HL-60 (cell line): ENCODE measurements at regions not wholly inside any gene's neighbourhood (a gene's known extent, or its start where the extent isn't known, plus 50 kb on each side); places are given as distances from the start of the nearest gene placed in this dataset.

ENCODE experiments used
- DNase-seq, 2 experiments: peaks; one replicate each; pipeline ENCODE4 v3.0.0-alpha.2; 2010 to 2020; ENCODE audit warnings: low read depth in 1 of 2, low spot score in 1 of 2
- H3K27ac ChIP-seq: fragments of 250-450 bp; sonication (Bioruptor Pico); replicated peaks from 2 replicates; pipeline ENCODE4 v1.5.1; 2020; ENCODE audit warnings: mild to moderate bottlenecking, moderate library complexity
- H3K27me3 ChIP-seq: fragments of 250-450 bp; sonication (Bioruptor Pico); 2 replicates; pipeline ENCODE4 v1.5.1; 2021; ENCODE audit warnings: mild to moderate bottlenecking, moderate library complexity; ENCODE audit not compliant: insufficient read depth, poor library complexity, severe bottlenecking
- H3K4me3 ChIP-seq: replicated peaks from 2 replicates; pipeline ENCODE4 v1.5.1; 2011; ENCODE audit warnings: mild to moderate bottlenecking, control low read depth, low read length; ENCODE audit not compliant: insufficient read depth
- GABPA ChIP-seq: IDR thresholded peaks from 2 replicates; pipeline ENCODE4 v1.6.1; 2012; ENCODE audit warnings: low read depth
- POLR2AphosphoS5 ChIP-seq: IDR thresholded peaks from 2 replicates; pipeline ENCODE4 v1.6.1; 2012; ENCODE audit warnings: low read depth
- SPI1 ChIP-seq: IDR thresholded peaks from 2 replicates; pipeline ENCODE4 v1.6.1; 2012; ENCODE audit warnings: low read depth, mild to moderate bottlenecking, borderline replicate concordance
- TF ChIP-seq, protein P1 (sequence below): IDR thresholded peaks from 2 replicates; pipeline ENCODE4 v1.6.1; 2012; ENCODE audit warnings: low read depth; ENCODE audit not compliant: insufficient replicate concordance
- TF ChIP-seq, protein P2 (sequence below): IDR thresholded peaks from one replicate; pipeline ENCODE4 v1.5.1; 2011; ENCODE audit warnings: low read length, control low read depth, inconsistent platforms; ENCODE audit not compliant: insufficient read depth

GRCh38 chr18:39966275-39966674 lies 1988.8 kb upstream of the PIK3C3 start:
- TF ChIP-seq POLR2AphosphoS5 (no peak), SPI1 (peak; percentile 61; the same call in 1 of the 2 replicates), GABPA (no peak)
- TF ChIP-seq, protein P1, sequence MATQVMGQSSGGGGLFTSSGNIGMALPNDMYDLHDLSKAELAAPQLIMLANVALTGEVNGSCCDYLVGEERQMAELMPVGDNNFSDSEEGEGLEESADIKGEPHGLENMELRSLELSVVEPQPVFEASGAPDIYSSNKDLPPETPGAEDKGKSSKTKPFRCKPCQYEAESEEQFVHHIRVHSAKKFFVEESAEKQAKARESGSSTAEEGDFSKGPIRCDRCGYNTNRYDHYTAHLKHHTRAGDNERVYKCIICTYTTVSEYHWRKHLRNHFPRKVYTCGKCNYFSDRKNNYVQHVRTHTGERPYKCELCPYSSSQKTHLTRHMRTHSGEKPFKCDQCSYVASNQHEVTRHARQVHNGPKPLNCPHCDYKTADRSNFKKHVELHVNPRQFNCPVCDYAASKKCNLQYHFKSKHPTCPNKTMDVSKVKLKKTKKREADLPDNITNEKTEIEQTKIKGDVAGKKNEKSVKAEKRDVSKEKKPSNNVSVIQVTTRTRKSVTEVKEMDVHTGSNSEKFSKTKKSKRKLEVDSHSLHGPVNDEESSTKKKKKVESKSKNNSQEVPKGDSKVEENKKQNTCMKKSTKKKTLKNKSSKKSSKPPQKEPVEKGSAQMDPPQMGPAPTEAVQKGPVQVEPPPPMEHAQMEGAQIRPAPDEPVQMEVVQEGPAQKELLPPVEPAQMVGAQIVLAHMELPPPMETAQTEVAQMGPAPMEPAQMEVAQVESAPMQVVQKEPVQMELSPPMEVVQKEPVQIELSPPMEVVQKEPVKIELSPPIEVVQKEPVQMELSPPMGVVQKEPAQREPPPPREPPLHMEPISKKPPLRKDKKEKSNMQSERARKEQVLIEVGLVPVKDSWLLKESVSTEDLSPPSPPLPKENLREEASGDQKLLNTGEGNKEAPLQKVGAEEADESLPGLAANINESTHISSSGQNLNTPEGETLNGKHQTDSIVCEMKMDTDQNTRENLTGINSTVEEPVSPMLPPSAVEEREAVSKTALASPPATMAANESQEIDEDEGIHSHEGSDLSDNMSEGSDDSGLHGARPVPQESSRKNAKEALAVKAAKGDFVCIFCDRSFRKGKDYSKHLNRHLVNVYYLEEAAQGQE, result no peak
- TF ChIP-seq, protein P2, sequence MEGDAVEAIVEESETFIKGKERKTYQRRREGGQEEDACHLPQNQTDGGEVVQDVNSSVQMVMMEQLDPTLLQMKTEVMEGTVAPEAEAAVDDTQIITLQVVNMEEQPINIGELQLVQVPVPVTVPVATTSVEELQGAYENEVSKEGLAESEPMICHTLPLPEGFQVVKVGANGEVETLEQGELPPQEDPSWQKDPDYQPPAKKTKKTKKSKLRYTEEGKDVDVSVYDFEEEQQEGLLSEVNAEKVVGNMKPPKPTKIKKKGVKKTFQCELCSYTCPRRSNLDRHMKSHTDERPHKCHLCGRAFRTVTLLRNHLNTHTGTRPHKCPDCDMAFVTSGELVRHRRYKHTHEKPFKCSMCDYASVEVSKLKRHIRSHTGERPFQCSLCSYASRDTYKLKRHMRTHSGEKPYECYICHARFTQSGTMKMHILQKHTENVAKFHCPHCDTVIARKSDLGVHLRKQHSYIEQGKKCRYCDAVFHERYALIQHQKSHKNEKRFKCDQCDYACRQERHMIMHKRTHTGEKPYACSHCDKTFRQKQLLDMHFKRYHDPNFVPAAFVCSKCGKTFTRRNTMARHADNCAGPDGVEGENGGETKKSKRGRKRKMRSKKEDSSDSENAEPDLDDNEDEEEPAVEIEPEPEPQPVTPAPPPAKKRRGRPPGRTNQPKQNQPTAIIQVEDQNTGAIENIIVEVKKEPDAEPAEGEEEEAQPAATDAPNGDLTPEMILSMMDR, result peak; percentile 5
- DNase-seq, result no peak
- Histone ChIP-seq H3K4me3 (no peak overlapping the region), H3K27ac (no peak overlapping the region), H3K27me3 (no peaks in the 10 kb centered on the region)

- no peak for DNase-seq
- Histone ChIP-seq H3K4me3 (no peak overlapping the region), H3K27me3 (no peaks in the 10 kb centered on the region), H3K27ac (no peak overlapping the region)
- TF ChIP-seq SPI1 (no peak), GABPA (no peak), POLR2AphosphoS5 (no peak)
- TF ChIP-seq, protein P1, result no peak
- TF ChIP-seq, protein P2, result no peak
These were observed 1992.5 kb upstream of the PIK3C3 start for GRCh38 chr18:39962546-39962945.

GRCh38 chr18:39960550-39960949 lies 1994.5 kb upstream of the PIK3C3 start:
- TF ChIP-seq, protein P2, result no peak
- no peak overlapping the region for H3K4me3 ChIP-seq
- no peaks in the 10 kb centered on the region for H3K27me3 ChIP-seq
- H3K27ac ChIP-seq, result no peak overlapping the region
- DNase-seq, result no peak

GRCh38 chr18:39959839-39960238 lies 1995.2 kb upstream of the PIK3C3 start:
- Histone ChIP-seq H3K27me3 (no peaks in the 10 kb centered on the region), H3K27ac (no peak overlapping the region), H3K4me3 (no peak overlapping the region)
- TF ChIP-seq GABPA (no peak), POLR2AphosphoS5 (no peak), SPI1 (no peak)
- TF ChIP-seq, protein P1, result no peak
- TF ChIP-seq, protein P2, result no peak
- no peak for DNase-seq
